ENCODE measurements at regions not wholly inside any gene's neighbourhood (a gene's known extent, or its start where the extent isn't known, plus 50 kb on each side); places are given as distances from the start of the nearest gene placed in this dataset.

GRCh38 chr16:86919578-86920305, 341.4 kb downstream of the FOXL1 start:
- Histone ChIP-seq H3K9me3 (no peaks in the 10 kb centered on the region), H3K36me3 (no peaks in the 10 kb centered on the region), H3K27ac (no peak overlapping the region), H3K4me3 (no peak overlapping the region), H3K4me1 (ENCODE audit: insufficient read depth) (no peaks in the 10 kb centered on the region), H3K27me3 (no peaks in the 10 kb centered on the region)
- intact Hi-C loops (cut with DNase I): no loop called here
- no peak for DNase-seq
- no peak for TF ChIP-seq POLR2A (IDR thresholded peaks at IDR 0.05)
- TF ChIP-seq CTCF (IDR thresholded peaks at IDR 0.05): no peak
- TF ChIP-seq EP300 (IDR thresholded peaks at IDR 0.05): no peak
- WGBS, 3 donors: 78 to 80% (median 78%) methylated on average over 28 of the region's 28 CpGs

GRCh38 chr16:86921289-86921688, 342.9 kb downstream of the FOXL1 start:
- Histone ChIP-seq H3K4me3 (no peak overlapping the region), H3K4me1 (ENCODE audit: insufficient read depth) (no peaks in the 10 kb centered on the region)
- intact Hi-C loops (cut with DNase I): no loop called here

GRCh38 chr16:86922311-86922710, 344.0 kb downstream of the FOXL1 start:
- Histone ChIP-seq H3K27me3 (no peaks in the 10 kb centered on the region), H3K27ac (no peak overlapping the region), H3K9me3 (no peaks in the 10 kb centered on the region), H3K4me1 (ENCODE audit: insufficient read depth) (no peaks in the 10 kb centered on the region), H3K4me3 (no peak overlapping the region), H3K36me3 (no peaks in the 10 kb centered on the region)
- no peak for DNase-seq
- WGBS, 3 donors: 13 to 21% (median 14%) methylated on average over 7 of the region's 7 CpGs
- intact Hi-C loops (cut with DNase I): no loop called here
- TF ChIP-seq CTCF (IDR thresholded peaks at IDR 0.05): no peak
- no peak for TF ChIP-seq EP300 (IDR thresholded peaks at IDR 0.05)
- TF ChIP-seq POLR2A (IDR thresholded peaks at IDR 0.05): no peak

More at GRCh38 chr16:86921289-86921688, 342.9 kb downstream of the FOXL1 start:
- no peaks in the 10 kb centered on the region for H3K36me3 ChIP-seq
- TF ChIP-seq EP300 (IDR thresholded peaks at IDR 0.05): no peak
- TF ChIP-seq POLR2A (IDR thresholded peaks at IDR 0.05): no peak
- TF ChIP-seq CTCF (IDR thresholded peaks at IDR 0.05): no peak
- DNase-seq: no peak
- no peak overlapping the region for H3K27ac ChIP-seq
- WGBS, 3 donors: 96 to 98% (median 96%) methylated on average over 4 of the region's 4 CpGs
- no peaks in the 10 kb centered on the region for H3K9me3 ChIP-seq
- H3K27me3 ChIP-seq: no peaks in the 10 kb centered on the region

- intact Hi-C loops (cut with DNase I): no loop called here
- no peaks in the 10 kb centered on the region for H3K36me3 ChIP-seq
- no peak for DNase-seq
- no peak overlapping the region for H3K4me3 ChIP-seq
- no peaks in the 10 kb centered on the region for H3K9me3 ChIP-seq
- no peak overlapping the region for H3K27ac ChIP-seq
- no peak for TF ChIP-seq CTCF (IDR thresholded peaks at IDR 0.05)
- TF ChIP-seq POLR2A (IDR thresholded peaks at IDR 0.05): no peak
- TF ChIP-seq EP300 (IDR thresholded peaks at IDR 0.05): no peak
- H3K4me1 ChIP-seq (ENCODE audit: insufficient read depth): no peaks in the 10 kb centered on the region
- no peaks in the 10 kb centered on the region for H3K27me3 ChIP-seq
- WGBS, 3 donors: 82 to 94% (median 92%) methylated on average over 4 of the region's 4 CpGs
Observed at GRCh38 chr16:86923656-86924055, 345.3 kb downstream of the FOXL1 start.

Measured in ovary (tissue), 7 donors.